CD4-positive, alpha-beta T cell treated with Interferon gamma for 1 hour (primary cell): ENCODE measurements at regions not wholly inside any gene's neighbourhood (a gene's known extent, or its start where the extent isn't known, plus 50 kb on each side); places are given as distances from the start of the nearest gene placed in this dataset.

Source experiments
- DNase-seq: peaks from one replicate; pipeline ENCODE4 v3.0.0-alpha.2; 2020

- DNase-seq: no peak
These were observed 66.1 kb downstream of the LEPR start for GRCh38 chr1:65486613-65487012.

- no peak for DNase-seq
These were observed 69.0 kb downstream of the LEPR start for GRCh38 chr1:65489481-65489880.

- DNase-seq: no peak
These were observed 70.0 kb downstream of the LEPR start for GRCh38 chr1:65490231-65491009.

GRCh38 chr1:65491472-65491871 is 71.0 kb downstream of the LEPR start:
- DNase-seq: no peak

GRCh38 chr1:65493802-65494201 is 73.3 kb downstream of the LEPR start:
- DNase-seq: no peak

GRCh38 chr1:65494671-65495070 is 74.2 kb downstream of the LEPR start:
- no peak for DNase-seq

- DNase-seq: no peak
These were observed 74.7 kb downstream of the LEPR start for GRCh38 chr1:65495137-65495536.

GRCh38 chr1:65497256-65497830 is 76.9 kb downstream of the LEPR start:
- no peak for DNase-seq

GRCh38 chr1:65503427-65503826 is 83.0 kb downstream of the LEPR start:
- DNase-seq: no peak

GRCh38 chr1:65504263-65504662 is 83.8 kb downstream of the LEPR start:
- DNase-seq: no peak

GRCh38 chr1:65505547-65506300 is 85.3 kb downstream of the LEPR start:
- no peak for DNase-seq

- DNase-seq: no peak
These were observed 87.6 kb downstream of the LEPR start for GRCh38 chr1:65508051-65508450.

GRCh38 chr1:65509912-65510680 is 89.6 kb downstream of the LEPR start:
- no peak for DNase-seq

GRCh38 chr1:65510961-65511360 is 90.5 kb downstream of the LEPR start:
- no peak for DNase-seq

- DNase-seq: no peak
These were observed 91.9 kb downstream of the LEPR start for GRCh38 chr1:65512383-65512782.

GRCh38 chr1:65512967-65513780 is 92.7 kb downstream of the LEPR start:
- no peak for DNase-seq

- DNase-seq: no peak
These were observed 93.6 kb downstream of the LEPR start for GRCh38 chr1:65514041-65514440.

GRCh38 chr1:65524931-65525265 is 104.4 kb downstream of the LEPR start:
- no peak for DNase-seq

GRCh38 chr1:65525266-65526048 is 105.0 kb downstream of the LEPR start:
- DNase-seq: no peak

- no peak for DNase-seq
These were observed 105.6 kb downstream of the LEPR start for GRCh38 chr1:65526049-65526556.

- no peak for DNase-seq
These were observed 106.7 kb downstream of the LEPR start for GRCh38 chr1:65527190-65527589.
